ENCODE measurements at regions not wholly inside any gene's neighbourhood (a gene's known extent, or its start where the extent isn't known, plus 50 kb on each side); places are given as distances from the start of the nearest gene placed in this dataset.
A peak's percentile ranks its signal among the peaks of the same experiment; 100 is the strongest.
"Not testable (repeated sequence)": the region's sequence is repeated elsewhere in the genome, so short reads cannot be mapped to it uniquely, and the experiment has no call there.

- no peak for DNase-seq
These were observed 168.0 kb downstream of the RPIA start for GRCh38 chr2:88859461-88859860.

GRCh38 chr2:88860421-88861075 lies 169.1 kb downstream of the RPIA start:
- DNase-seq: no peak

- DNase-seq: no peak
These were observed 174.4 kb downstream of the RPIA start for GRCh38 chr2:88865801-88866371.

- no peak for DNase-seq
These were observed 175.3 kb downstream of the RPIA start for GRCh38 chr2:88866756-88867155.

DNA sequence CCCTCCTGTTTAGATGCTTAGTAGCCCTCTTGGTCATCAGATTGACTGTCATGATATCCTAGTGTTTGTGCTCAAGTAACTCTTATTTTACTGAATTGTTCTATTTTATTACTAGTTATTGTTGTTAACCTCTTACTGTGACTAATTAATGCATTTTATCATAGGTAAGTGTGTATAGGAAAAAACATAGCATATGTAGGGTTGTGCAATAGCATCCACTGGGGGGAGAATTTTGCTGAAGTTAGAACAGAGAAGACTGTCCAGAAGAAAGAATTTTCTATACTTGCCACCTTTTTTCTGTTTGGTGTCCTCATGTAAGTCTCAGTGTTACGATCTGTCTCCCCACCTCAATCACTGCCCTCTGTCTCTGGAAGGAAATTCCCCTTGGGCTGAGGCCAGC lies 177.4 kb downstream of the RPIA start:
- DNase-seq: no peak

GRCh38 chr2:88870267-88870839 lies 178.9 kb downstream of the RPIA start:
- DNase-seq: no peak

GRCh38 chr2:88871336-88871735 lies 179.9 kb downstream of the RPIA start:
- no peak for DNase-seq

DNA sequence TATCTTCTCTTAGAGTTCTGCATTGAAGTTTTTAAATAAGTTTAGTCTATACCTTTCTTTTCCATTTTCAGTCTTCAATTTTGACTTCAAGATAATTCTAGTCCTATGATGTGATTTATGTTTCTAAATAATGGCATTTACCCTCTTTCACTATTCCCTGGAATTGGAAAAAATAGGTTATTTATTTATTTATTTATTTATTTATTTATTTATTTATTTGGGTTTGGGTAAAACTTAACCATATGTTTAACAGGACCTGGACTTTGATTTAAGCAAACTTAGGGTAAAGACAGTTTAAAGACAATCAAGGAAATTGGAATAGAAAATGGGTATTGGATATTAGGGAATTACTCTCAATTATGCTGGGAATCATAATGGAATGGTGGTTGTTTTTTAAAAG lies 182.1 kb downstream of the RPIA start:
- DNase-seq: no peak

- peak; percentile 47 to 74 (median 66) for DNase-seq
These were observed 182.7 kb downstream of the RPIA start for GRCh38 chr2:88874063-88874657.

DNA sequence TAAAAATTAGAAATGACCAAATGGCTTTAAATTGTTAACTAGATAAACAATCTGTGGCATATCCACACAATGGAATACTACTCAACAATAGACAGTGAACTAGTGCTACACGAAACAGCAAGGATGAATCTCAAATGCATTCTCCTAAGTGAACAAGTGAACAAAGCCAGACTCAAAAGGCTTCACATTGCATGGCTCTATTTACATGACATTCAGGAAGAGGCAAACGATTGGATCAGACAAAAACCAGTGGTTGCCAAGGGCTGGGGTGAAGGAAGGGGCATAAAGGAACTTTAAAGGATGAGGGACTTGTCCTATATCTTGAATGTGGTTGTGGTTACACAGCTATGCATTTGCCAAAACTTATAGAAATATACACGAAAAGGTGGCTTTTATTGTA lies 184.3 kb downstream of the RPIA start:
- no peak for DNase-seq

- DNase-seq: peak; percentile 71 to 90 (median 79)
These were observed 189.0 kb downstream of the RPIA start for GRCh38 chr2:88880441-88880953.

- DNase-seq: no peak
These were observed 193.8 kb downstream of the RPIA start for GRCh38 chr2:88885275-88885674.

DNA sequence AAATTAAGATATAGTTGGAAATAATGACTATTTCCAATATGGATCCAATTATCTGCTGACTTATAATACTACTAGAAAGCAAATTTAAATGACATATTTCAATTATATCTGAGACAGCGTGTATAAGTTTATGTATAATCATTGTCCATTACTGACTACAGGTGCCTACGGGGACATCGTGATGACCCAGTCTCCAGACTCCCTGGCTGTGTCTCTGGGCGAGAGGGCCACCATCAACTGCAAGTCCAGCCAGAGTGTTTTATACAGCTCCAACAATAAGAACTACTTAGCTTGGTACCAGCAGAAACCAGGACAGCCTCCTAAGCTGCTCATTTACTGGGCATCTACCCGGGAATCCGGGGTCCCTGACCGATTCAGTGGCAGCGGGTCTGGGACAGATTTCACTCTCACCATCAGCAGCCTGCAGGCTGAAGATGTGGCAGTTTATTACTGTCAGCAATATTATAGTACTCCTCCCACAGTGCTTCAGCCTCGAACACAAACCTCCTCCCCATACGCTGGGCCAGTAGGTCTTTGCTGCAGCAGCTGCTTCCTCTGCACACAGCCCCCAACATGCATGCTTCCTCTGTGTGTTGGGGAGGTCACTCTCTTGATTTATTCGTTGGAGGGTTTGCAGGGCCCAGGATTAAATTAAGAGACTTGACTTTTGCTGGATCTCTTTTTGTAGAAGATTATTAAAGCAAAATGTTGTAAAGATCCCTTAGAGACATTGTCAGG lies 194.4 kb downstream of the RPIA start:
- DNase-seq: no peak

GRCh38 chr2:88887466-88887865 lies 196.0 kb downstream of the RPIA start:
- DNase-seq: not testable (repeated sequence)

GRCh38 chr2:88892207-88892606 lies 200.7 kb downstream of the RPIA start:
- no peak for DNase-seq

DNA sequence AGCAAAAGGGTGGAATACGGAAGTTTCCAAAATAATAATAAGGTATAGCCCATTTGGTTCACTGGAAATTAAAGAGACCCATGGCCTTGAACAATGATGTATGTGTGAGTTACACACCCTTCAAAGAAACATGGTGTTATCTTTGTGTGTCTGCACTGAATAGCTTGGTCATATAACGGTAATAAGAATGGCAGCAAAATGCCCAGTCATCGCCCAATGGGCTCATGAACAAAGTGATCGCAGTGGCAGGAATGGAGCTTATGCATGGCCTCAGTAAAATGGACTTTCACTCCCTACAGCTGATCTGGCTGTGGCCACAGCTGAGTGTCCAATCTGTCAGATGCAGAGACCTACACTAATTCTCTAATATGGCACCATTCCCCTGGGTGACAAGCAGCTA lies 201.3 kb downstream of the RPIA start:
- no peak for DNase-seq

GRCh38 chr2:88896971-88897370 lies 205.5 kb downstream of the RPIA start:
- DNase-seq: no peak

- no peak for DNase-seq
These were observed 206.2 kb downstream of the RPIA start for GRCh38 chr2:88897715-88898114.

- peak; percentile 36 to 67 (median 47) for DNase-seq
These were observed 212.4 kb downstream of the RPIA start for GRCh38 chr2:88903749-88904353.

DNA sequence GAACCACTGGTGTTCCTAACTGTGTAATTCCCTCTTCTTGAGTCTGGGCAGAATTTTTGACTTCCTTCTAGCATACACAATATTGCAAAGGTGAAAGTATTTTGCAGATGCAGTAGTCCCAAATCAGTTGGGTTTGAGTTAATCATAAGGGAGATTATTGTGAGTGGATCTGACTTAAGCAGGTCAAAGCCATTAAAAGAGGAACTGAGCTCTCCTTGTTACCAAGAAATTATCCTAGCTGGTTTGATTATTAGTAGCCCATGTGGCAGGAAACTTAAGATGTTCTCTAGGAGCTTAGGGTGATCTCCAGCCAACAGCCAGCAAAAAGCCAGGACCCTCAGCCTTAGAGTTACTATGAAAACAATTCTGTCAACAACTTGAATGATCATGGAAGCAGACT lies 221.8 kb downstream of the RPIA start:
- DNase-seq: no peak

DNA sequence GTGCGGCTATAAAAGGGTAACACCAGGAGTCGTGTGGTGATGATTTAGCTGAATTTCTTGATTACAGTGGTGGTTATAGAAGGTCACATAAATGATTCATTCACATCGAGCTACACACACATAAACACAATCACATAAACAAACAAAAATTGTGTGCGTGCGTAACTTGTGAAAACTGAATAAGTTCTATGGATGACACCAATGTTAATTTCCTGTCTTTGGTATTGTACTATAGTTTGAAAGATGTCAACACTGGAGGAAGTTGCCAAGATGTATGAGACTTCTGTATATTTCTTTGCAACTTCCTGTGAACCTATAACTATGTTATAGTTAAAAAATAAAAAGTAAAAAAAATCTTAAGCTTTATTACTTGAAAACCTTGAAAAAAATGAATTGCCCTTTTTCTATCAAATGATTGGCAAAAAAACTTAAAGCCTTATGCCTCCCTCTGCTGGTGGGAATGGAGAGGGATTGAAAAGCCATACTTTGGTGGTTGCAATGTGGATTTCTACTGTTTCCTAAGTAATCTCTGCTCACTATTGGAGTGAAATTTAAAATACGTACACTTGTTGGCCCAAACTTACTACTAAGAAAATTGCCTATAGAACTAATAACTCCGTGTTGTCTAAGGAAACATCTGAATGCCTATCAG lies 227.7 kb downstream of the RPIA start:
- DNase-seq: no peak
